Erythroblast (primary cell): ENCODE measurements at regions not wholly inside any gene's neighbourhood (a gene's known extent, or its start where the extent isn't known, plus 50 kb on each side); places are given as distances from the start of the nearest gene placed in this dataset.

Experiments used
- GATA1 ChIP-seq: IDR thresholded peaks from 2 replicates; pipeline ENCODE4 v1.6.1; 2011; ENCODE audit warnings: low read depth, mild to moderate bottlenecking, control low read depth, low read length, moderate library complexity
- POLR2A ChIP-seq: IDR thresholded peaks from 2 replicates; pipeline ENCODE4 v1.6.1; 2011; ENCODE audit warnings: mild to moderate bottlenecking, low read length

GRCh38 chr7:127516320-127516719 is 69.1 kb downstream of the GCC1 start:
- no peak for TF ChIP-seq POLR2A
- no peak for TF ChIP-seq GATA1
